H9 (cell line): ENCODE measurements at regions not wholly inside any gene's neighbourhood (a gene's known extent, or its start where the extent isn't known, plus 50 kb on each side); places are given as distances from the start of the nearest gene placed in this dataset.

Experiments used
- DNase-seq: peaks from one replicate; pipeline ENCODE4 v3.0.0-alpha.2; 2017
- H2AFZ ChIP-seq: one replicate; pipeline ENCODE4 v1.6.1; 2013; ENCODE audit warnings: mild to moderate bottlenecking, low read length, control low read depth, moderate library complexity
- H2AK5ac ChIP-seq: 2 replicates; pipeline ENCODE4 v1.6.1; 2013; ENCODE audit warnings: low read length, control low read depth, mixed read lengths; ENCODE audit not compliant: insufficient read length
- H2BK120ac ChIP-seq: one replicate; pipeline ENCODE4 v1.6.1; 2013; ENCODE audit warnings: low read depth, mild to moderate bottlenecking, low read length, control low read depth, inconsistent platforms; ENCODE audit not compliant: poor library complexity, severe bottlenecking
- H2BK12ac ChIP-seq: 2 replicates; pipeline ENCODE4 v1.6.1; 2013; ENCODE audit warnings: low read length, control low read depth, mixed read lengths, low read depth; ENCODE audit not compliant: insufficient read length
- H2BK15ac ChIP-seq: 2 replicates; pipeline ENCODE4 v1.6.1; 2013; ENCODE audit warnings: low read depth, low read length, control low read depth
- H2BK20ac ChIP-seq: one replicate; pipeline ENCODE4 v1.6.1; 2013; ENCODE audit warnings: low read depth, mild to moderate bottlenecking, low read length, control low read depth, inconsistent platforms; ENCODE audit not compliant: poor library complexity, severe bottlenecking
- H2BK5ac ChIP-seq: 2 replicates; pipeline ENCODE4 v1.6.1; 2013; ENCODE audit warnings: low read length, control low read depth, mixed read lengths; ENCODE audit not compliant: insufficient read length
- H3K14ac ChIP-seq: 2 replicates; pipeline ENCODE4 v1.6.1; 2013; ENCODE audit warnings: low read length, control low read depth; ENCODE audit not compliant: insufficient read depth
- H3K18ac ChIP-seq: 2 replicates; pipeline ENCODE4 v1.6.1; 2013; ENCODE audit warnings: low read depth, mild to moderate bottlenecking, mixed read lengths, low read length, control low read depth; ENCODE audit not compliant: insufficient read length
- H3K23ac ChIP-seq: 2 replicates; pipeline ENCODE4 v1.6.1; 2013; ENCODE audit warnings: low read length, control low read depth, mixed read lengths, low read depth; ENCODE audit not compliant: insufficient read length
- H3K23me2 ChIP-seq: 2 replicates; pipeline ENCODE4 v1.6.1; 2013; ENCODE audit warnings: low read depth, mild to moderate bottlenecking, mixed read lengths, low read length, control low read depth; ENCODE audit not compliant: insufficient read length, poor library complexity, severe bottlenecking
- H3K27ac ChIP-seq: 2 replicates; pipeline ENCODE4 v1.5.1; 2013; ENCODE audit warnings: low read length, control low read depth, mixed read lengths, low read depth; ENCODE audit not compliant: insufficient read length
- H3K27me3 ChIP-seq: 2 replicates; pipeline ENCODE4 v1.6.1; 2013; ENCODE audit warnings: low read length, control low read depth, inconsistent platforms; ENCODE audit not compliant: insufficient read depth
- H3K4ac ChIP-seq: 2 replicates; pipeline ENCODE4 v1.6.1; 2013; ENCODE audit warnings: low read depth, mild to moderate bottlenecking, control low read depth, inconsistent platforms, low read length, moderate library complexity
- H3K4me1 ChIP-seq: 2 replicates; pipeline ENCODE4 v1.6.1; 2013; ENCODE audit warnings: low read length, control low read depth, inconsistent platforms; ENCODE audit not compliant: insufficient read depth
- H3K4me2 ChIP-seq: 2 replicates; pipeline ENCODE4 v1.6.1; 2013; ENCODE audit warnings: low read length, control low read depth, mixed read lengths; ENCODE audit not compliant: insufficient read length, insufficient read depth
- H3K56ac ChIP-seq: 2 replicates; pipeline ENCODE4 v1.6.1; 2013; ENCODE audit warnings: low read depth, mild to moderate bottlenecking, mixed read lengths, low read length, control low read depth; ENCODE audit not compliant: insufficient read length
- H3K79me1 ChIP-seq: 2 replicates; pipeline ENCODE4 v1.6.1; 2013; ENCODE audit warnings: low read depth, mild to moderate bottlenecking, moderate library complexity, low read length, control low read depth, inconsistent platforms; ENCODE audit not compliant: insufficient read depth, poor library complexity, severe bottlenecking
- H3K79me2 ChIP-seq: 2 replicates; pipeline ENCODE4 v1.6.1; 2013; ENCODE audit warnings: low read length, control low read depth, inconsistent platforms; ENCODE audit not compliant: insufficient read depth
- H3K9ac ChIP-seq: 2 replicates; pipeline ENCODE4 v1.6.1; 2013; ENCODE audit warnings: low read length, control low read depth, mixed read lengths; ENCODE audit not compliant: insufficient read length; ENCODE audit errors: extremely low read depth
- H3K9me3 ChIP-seq: one replicate; pipeline ENCODE4 v1.6.1; 2013; ENCODE audit warnings: low read depth, low read length, inconsistent platforms; ENCODE audit not compliant: control insufficient read depth
- H3T11ph ChIP-seq: one replicate; pipeline ENCODE4 v1.6.1; 2013; ENCODE audit warnings: mild to moderate bottlenecking, low read length, control low read depth, inconsistent platforms
- H4K20me1 ChIP-seq: one replicate; pipeline ENCODE4 v1.6.1; 2013; ENCODE audit not compliant: control insufficient read depth, insufficient read length, insufficient read depth
- H4K5ac ChIP-seq: 2 replicates; pipeline ENCODE4 v1.6.1; 2013; ENCODE audit warnings: low read depth, mild to moderate bottlenecking, mixed read lengths, low read length, control low read depth; ENCODE audit not compliant: insufficient read length
- H4K8ac ChIP-seq: replicated peaks from 2 replicates; pipeline ENCODE4 v1.6.1; 2013; ENCODE audit warnings: low read length, control low read depth, mixed read lengths, low read depth; ENCODE audit not compliant: insufficient read length
- H4K91ac ChIP-seq: 2 replicates; pipeline ENCODE4 v1.6.1; 2013; ENCODE audit warnings: low read depth, mild to moderate bottlenecking, moderate library complexity, mixed read lengths, low read length, control low read depth; ENCODE audit not compliant: insufficient read length
- H3K27ac Mint-ChIP-seq, 3 experiments: 2 replicates in 2 of 3; 3 replicates in 1 of 3; pipeline ENCODE4 v1.8.0; 2020 to 2021; ENCODE audit warnings: mixed read lengths in 3 of 3, mild to moderate bottlenecking in 1 of 3, moderate library complexity in 1 of 3
- H3K27me3 Mint-ChIP-seq: 2 replicates; pipeline ENCODE4 v1.8.0; 2021; ENCODE audit warnings: low read depth, mild to moderate bottlenecking, moderate library complexity, mixed read lengths
- H3K36me3 Mint-ChIP-seq, 3 experiments: 2 replicates in 2 of 3; 3 replicates in 1 of 3; pipeline ENCODE4 v1.8.0; 2020 to 2021; ENCODE audit warnings: low read depth in 3 of 3, mixed read lengths in 3 of 3; ENCODE audit not compliant: insufficient read depth in 1 of 3
- H3K4me1 Mint-ChIP-seq, 2 experiments: 2 replicates each; pipeline ENCODE4 v1.8.0; 2020; ENCODE audit warnings: mixed read lengths in 2 of 2
- H3K4me3 Mint-ChIP-seq, 2 experiments: 2 replicates in 1 of 2; 3 replicates in 1 of 2; pipeline ENCODE4 v1.8.0; 2020 to 2021; ENCODE audit warnings: mild to moderate bottlenecking in 2 of 2, mixed read lengths in 2 of 2, moderate library complexity in 1 of 2
- H3K9me3 Mint-ChIP-seq, 2 experiments: 2 replicates in 1 of 2; 3 replicates in 1 of 2; pipeline ENCODE4 v1.8.0; 2020; ENCODE audit warnings: mild to moderate bottlenecking in 2 of 2, mixed read lengths in 2 of 2, moderate library complexity in 1 of 2
- WGBS: extraction: QIAGEN DNeasy Blood & Tissue Kit; methylation state at CpG from one replicate; pipeline ENCODE4 v1.1.7; 2013; ENCODE audit warnings: missing lambda C conversion rate, low lambda C conversion rate, mixed read lengths; ENCODE audit not compliant: insufficient read length; ENCODE audit errors: extremely low coverage; 5-methylcytosine and 5-hydroxymethylcytosine counted together
- TF ChIP-seq, protein P1 (sequence below): fragments of 200-600 bp; sonication (generic); conservative IDR thresholded peaks from 3 replicates; pipeline ENCODE4 v1.8.0; 2021; ENCODE audit warnings: antibody characterized with exemption, mild to moderate bottlenecking

DNA sequence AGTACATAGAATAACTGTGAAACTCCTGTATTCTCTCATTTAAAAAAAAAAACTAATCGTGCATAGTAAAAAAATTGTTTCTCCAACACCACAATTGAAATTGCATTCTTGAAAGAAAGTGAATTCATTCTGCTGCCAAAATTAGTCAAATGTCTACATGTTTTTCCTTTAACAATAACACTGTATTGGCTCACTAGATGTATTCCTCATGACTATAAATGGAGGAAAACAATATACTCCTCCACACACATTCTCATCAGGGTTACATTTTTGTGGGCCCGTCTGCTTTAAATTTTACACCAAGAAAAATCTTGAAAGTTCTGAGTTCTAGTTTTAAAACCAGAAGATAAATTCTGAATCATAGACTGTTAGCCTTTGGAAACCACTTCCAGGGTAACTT, 233.6 kb downstream of the KLF12 start:
- H4K5ac ChIP-seq, result no peak overlapping the region
- Mint-ChIP-seq H3K27ac (no peak overlapping the region), H3K4me1 (peaks cover 3 to 5% of the 10 kb centered on the region in 2 experiments; a peak in 1 of 4 replicates), H3K4me3 (no peak overlapping the region), H3K36me3 (no peaks in the 10 kb centered on the region), H3K27me3 (peaks cover 22% of the 10 kb centered on the region), H3K9me3 (no peaks in the 10 kb centered on the region)
- H3K9ac ChIP-seq, result no peak overlapping the region
- no peak for DNase-seq
- H2BK20ac ChIP-seq, result no peak overlapping the region
- no peak overlapping the region for H2AK5ac ChIP-seq
- H3K79me1 ChIP-seq, result no peaks in the 10 kb centered on the region
- H3K23ac ChIP-seq, result no peak overlapping the region
- no CpG with 5 or more reads among the region's 2 CpGs for WGBS
- H4K20me1 ChIP-seq, result no peaks in the 10 kb centered on the region
- no peaks in the 10 kb centered on the region for H3K79me2 ChIP-seq
- no peak overlapping the region for H4K91ac ChIP-seq
- no peak overlapping the region for H3K18ac ChIP-seq
- H2BK5ac ChIP-seq, result no peak overlapping the region
- no peak overlapping the region for H3T11ph ChIP-seq
- no peak overlapping the region for H2BK120ac ChIP-seq
- H3K4me1 ChIP-seq, result no peaks in the 10 kb centered on the region
- H2AFZ ChIP-seq, result no peak overlapping the region
- no peak overlapping the region for H2BK15ac ChIP-seq
- no peak overlapping the region for H3K4ac ChIP-seq
- no peak overlapping the region for H2BK12ac ChIP-seq
- no peak overlapping the region for H3K4me2 ChIP-seq
- TF ChIP-seq, protein P1, sequence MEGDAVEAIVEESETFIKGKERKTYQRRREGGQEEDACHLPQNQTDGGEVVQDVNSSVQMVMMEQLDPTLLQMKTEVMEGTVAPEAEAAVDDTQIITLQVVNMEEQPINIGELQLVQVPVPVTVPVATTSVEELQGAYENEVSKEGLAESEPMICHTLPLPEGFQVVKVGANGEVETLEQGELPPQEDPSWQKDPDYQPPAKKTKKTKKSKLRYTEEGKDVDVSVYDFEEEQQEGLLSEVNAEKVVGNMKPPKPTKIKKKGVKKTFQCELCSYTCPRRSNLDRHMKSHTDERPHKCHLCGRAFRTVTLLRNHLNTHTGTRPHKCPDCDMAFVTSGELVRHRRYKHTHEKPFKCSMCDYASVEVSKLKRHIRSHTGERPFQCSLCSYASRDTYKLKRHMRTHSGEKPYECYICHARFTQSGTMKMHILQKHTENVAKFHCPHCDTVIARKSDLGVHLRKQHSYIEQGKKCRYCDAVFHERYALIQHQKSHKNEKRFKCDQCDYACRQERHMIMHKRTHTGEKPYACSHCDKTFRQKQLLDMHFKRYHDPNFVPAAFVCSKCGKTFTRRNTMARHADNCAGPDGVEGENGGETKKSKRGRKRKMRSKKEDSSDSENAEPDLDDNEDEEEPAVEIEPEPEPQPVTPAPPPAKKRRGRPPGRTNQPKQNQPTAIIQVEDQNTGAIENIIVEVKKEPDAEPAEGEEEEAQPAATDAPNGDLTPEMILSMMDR, result no peak
- H3K27me3 ChIP-seq, result peaks cover 2% of the 10 kb centered on the region; the same call in 1 of the 2 replicates
- H3K56ac ChIP-seq, result no peak overlapping the region
- H3K14ac ChIP-seq, result no peak overlapping the region
- H3K9me3 ChIP-seq, result no peaks in the 10 kb centered on the region
- H3K23me2 ChIP-seq, result no peaks in the 10 kb centered on the region
- no peak overlapping the region for H3K27ac ChIP-seq
- no peak overlapping the region for H4K8ac ChIP-seq
